HepG2 (cell line): ENCODE measurements at regions not wholly inside any gene's neighbourhood (a gene's known extent, or its start where the extent isn't known, plus 50 kb on each side); places are given as distances from the start of the nearest gene placed in this dataset.

Source experiments
- ATAC-seq: fragments of 200-7000 bp; cut with Tn5 transposase; 3 replicates; pipeline ENCODE4 v1.9.1; 2020; ENCODE audit warnings: mild to moderate bottlenecking, moderate library complexity
- BruUV-seq: library from RNA; stranded (reverse); fragments of 400-500 nt; replicated peaks from 2 replicates; lab custom pipeline; 2021; lab: Mats Ljungman, UMichigan
- CTCF ChIA-PET: fragments of 300-600 bp; formaldehyde crosslinking; extraction: SDS; loops from one replicate; lab custom pipeline; 2021; ENCODE audit warnings: low total read pairs, inconsistent platforms, low intra/inter-chr PET ratio; lab: Yijun Ruan, JAX
- POLR2A ChIA-PET: fragments of 350-600 bp; sonication (Branson Sonifier 250); formaldehyde crosslinking; loops from one replicate; lab custom pipeline; 2020; ENCODE audit warnings: antibody characterized with exemption, inconsistent platforms; lab: Yijun Ruan, JAX
- DNase-seq: peaks from one replicate; pipeline ENCODE4 v3.0.0-alpha.2; 2015; ENCODE audit warnings: low spot score
- FAIRE-seq: peaks from 3 replicates; lab custom pipeline; 2011; peaks lifted over from hg19 to GRCh38; lab: Jason Lieb, UNC
- H2AFZ ChIP-seq: one replicate; pipeline ENCODE4 v1.6.1; 2011; ENCODE audit warnings: low read length, inconsistent platforms
- H3K27ac ChIP-seq: fragments of 300-600 bp; 3 replicates; pipeline ENCODE4 v1.8.0; 2011; ENCODE audit warnings: mixed run types, mild to moderate bottlenecking, mixed read lengths, low read length, inconsistent platforms; ENCODE audit not compliant: insufficient read depth; ENCODE audit errors: extremely low read length
- H3K27me3 ChIP-seq, 2 experiments: fragments of 200-600 bp in 1 of 2; 2 replicates in 1 of 2; 3 replicates in 1 of 2; pipeline versions ENCODE4 v1.6.0 to v1.8.0; 2011; ENCODE audit warnings: low read length in 2 of 2, mild to moderate bottlenecking in 2 of 2, moderate library complexity in 2 of 2, inconsistent platforms in 1 of 2; ENCODE audit not compliant: insufficient read depth in 2 of 2, control insufficient read depth in 1 of 2
- H3K36me3 ChIP-seq, 2 experiments: fragments of 200-600 bp in 1 of 2; replicated peaks in 1 of 2; 2 replicates in 1 of 2; 3 replicates in 1 of 2; pipeline versions ENCODE4 v1.5.1 to v1.8.0; 2011; ENCODE audit warnings: low read length in 2 of 2, inconsistent platforms in 1 of 2; ENCODE audit not compliant: insufficient read depth in 2 of 2, control insufficient read depth in 1 of 2
- H3K4me1 ChIP-seq: 2 replicates; pipeline ENCODE4 v1.5.1; 2012; ENCODE audit warnings: low read length, inconsistent platforms; ENCODE audit not compliant: insufficient read depth
- H3K4me2 ChIP-seq: 2 replicates; pipeline ENCODE4 v1.6.0; 2011; ENCODE audit warnings: low read depth, low read length, inconsistent platforms
- H3K4me3 ChIP-seq, 3 experiments: fragments of 200-600 bp in 1 of 3; sonication (generic), shearing (Covaris generic) in 1 of 3; replicated peaks in 1 of 3; 2 replicates each; pipeline ENCODE4 v1.5.1; 2011 to 2016; ENCODE audit warnings: low read length in 3 of 3, inconsistent platforms in 2 of 3, low read depth in 2 of 3, mild to moderate bottlenecking in 2 of 3, control low read depth in 1 of 3, mixed read lengths in 1 of 3; ENCODE audit not compliant: insufficient read depth in 1 of 3
- H3K79me2 ChIP-seq: one replicate; pipeline ENCODE4 v1.6.1; 2011; ENCODE audit warnings: low read length, inconsistent platforms; ENCODE audit not compliant: insufficient read depth
- H3K9ac ChIP-seq: 2 replicates; pipeline ENCODE4 v1.6.0; 2011; ENCODE audit warnings: mild to moderate bottlenecking, low read depth, low read length, inconsistent platforms; ENCODE audit not compliant: insufficient read depth
- H3K9me3 ChIP-seq: 2 replicates; pipeline ENCODE4 v1.5.1; 2012; ENCODE audit warnings: mild to moderate bottlenecking, low read length
- H4K20me1 ChIP-seq: 2 replicates; pipeline ENCODE4 v1.6.0; 2011; ENCODE audit warnings: inconsistent platforms, mild to moderate bottlenecking, low read length, moderate library complexity; ENCODE audit not compliant: insufficient read depth
- CEBPB ChIP-seq: IDR thresholded peaks from 2 replicates; pipeline ENCODE4 v1.6.1; 2011; ENCODE audit warnings: low read depth, low read length, improper control_type of control experiment, borderline replicate concordance
- DNMT3B ChIP-seq: conservative IDR thresholded peaks from 2 replicates; pipeline ENCODE4 v1.6.1; 2016; ENCODE audit warnings: missing biosample characterization, control low read depth
- HDAC1 ChIP-seq: sonication (generic); formaldehyde crosslinking; IDR thresholded peaks from 2 replicates; pipeline ENCODE4 v1.5.1; 2020; ENCODE audit warnings: mild to moderate bottlenecking, missing genetic modification reagents
- NPAS2 ChIP-seq: sonication (generic); formaldehyde crosslinking; IDR thresholded peaks from 2 replicates; pipeline ENCODE4 v1.8.0; 2022; ENCODE audit warnings: mild to moderate bottlenecking, missing genetic modification reagents, borderline replicate concordance
- SETDB1 ChIP-seq: sonication (generic); formaldehyde crosslinking; IDR thresholded peaks from 2 replicates; pipeline ENCODE4 v1.5.1; 2020; ENCODE audit warnings: missing genetic modification reagents, mild to moderate bottlenecking, borderline replicate concordance
- ZNF468 ChIP-seq: sonication (generic); formaldehyde crosslinking; IDR thresholded peaks from 2 replicates; pipeline ENCODE4 v1.8.0; 2022; ENCODE audit warnings: mild to moderate bottlenecking, moderate library complexity, missing genetic modification reagents
- ZNF543 ChIP-seq: sonication (generic); formaldehyde crosslinking; IDR thresholded peaks from 2 replicates; pipeline ENCODE4 v1.4.0; 2020; ENCODE audit warnings: mild to moderate bottlenecking, missing genetic modification reagents
- WGBS: methylation state at CpG from one replicate; pipeline ENCODE4 v1.1.6; 2017; ENCODE audit warnings: low lambda C conversion rate; 5-methylcytosine and 5-hydroxymethylcytosine counted together
- in situ Hi-C: cut with HindIII; loops from 2 replicates; pipeline ENCODE4 v1.10.0; 2017; ENCODE audit warnings: low pct_unique_long_range_greater_than_20kb; ENCODE audit not compliant: extremely low pct_ligation_motif_present
- intact Hi-C: fragments of 100-400 bp; cut with micrococcal nuclease; formaldehyde crosslinking; loops from one replicate; pipeline ENCODE4 v1.10.0; 2022; ENCODE audit not compliant: unreplicated experiment
- TF ChIP-seq, protein P1 (sequence below): sonication (generic); formaldehyde crosslinking; IDR thresholded peaks from 2 replicates; pipeline ENCODE4 v1.4.0; 2020; ENCODE audit warnings: missing genetic modification reagents, borderline replicate concordance
- TF ChIP-seq, protein P2 (sequence below): sonication (generic); formaldehyde crosslinking; IDR thresholded peaks from 2 replicates; pipeline ENCODE4 v1.4.0; 2020; ENCODE audit warnings: missing genetic modification reagents

DNA sequence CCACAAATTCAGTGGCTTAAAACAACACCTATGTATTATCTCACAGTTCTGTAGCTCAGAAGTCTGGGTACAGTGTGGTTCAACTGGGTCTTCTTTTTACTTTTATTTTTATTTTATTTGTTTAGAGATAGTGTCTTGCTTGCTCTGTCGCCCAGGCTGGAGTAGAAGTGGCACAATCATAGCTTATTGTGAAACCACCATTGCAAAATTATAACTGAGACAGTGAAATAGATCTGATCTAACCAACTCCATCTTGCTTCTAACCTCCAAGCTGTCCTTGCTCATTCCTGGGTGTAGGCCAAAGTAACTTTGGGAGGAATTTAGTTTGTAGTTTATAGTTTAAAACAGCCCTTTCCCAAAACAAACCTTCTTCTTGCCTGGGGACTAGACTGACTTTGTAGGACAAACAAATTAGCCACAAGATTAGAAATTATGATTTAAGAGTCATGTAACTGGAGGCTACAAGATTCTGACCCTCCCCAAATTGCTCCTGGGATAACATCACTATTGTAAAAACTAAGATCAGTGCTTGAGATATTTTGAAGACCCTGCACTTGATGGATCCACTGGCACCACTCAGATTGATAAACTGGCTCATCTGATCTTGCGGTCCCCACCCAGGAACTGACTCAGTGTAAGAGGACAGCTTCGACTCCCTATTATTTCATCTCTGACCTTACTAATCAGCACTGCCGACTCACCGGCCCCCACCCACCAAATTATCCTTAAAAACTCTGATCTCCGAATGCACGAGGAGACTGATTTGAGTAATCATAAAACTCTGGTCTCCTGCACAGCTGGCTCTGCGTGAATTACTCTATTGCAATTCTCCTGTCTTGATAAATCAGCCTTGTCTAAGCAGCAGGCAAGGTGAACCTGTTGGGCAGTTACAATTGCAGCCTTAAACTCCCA is 193.4 kb upstream of the CDYL start:
- intact Hi-C loops (no loop called here), in situ Hi-C loops (no loop called here)
- Histone ChIP-seq H3K4me3 (no peak overlapping the region), H3K36me3 (no peaks in the 10 kb centered on the region), H3K9me3 (no peaks in the 10 kb centered on the region), H3K9ac (no peak overlapping the region), H2AFZ (no peak overlapping the region), H3K4me1 (no peaks in the 10 kb centered on the region), H3K79me2 (no peaks in the 10 kb centered on the region), H3K27me3 (peaks cover 2 to 55% of the 10 kb centered on the region in 2 experiments; a peak in 4 of 5 replicates), H3K27ac (no peak overlapping the region), H4K20me1 (no peaks in the 10 kb centered on the region), H3K4me2 (no peak overlapping the region)
- no peak for DNase-seq
- ChIA-PET CTCF (no interaction called here), POLR2A (no interaction called here)
- BruUV-seq: no TSS peak
- ATAC-seq: no peak
- TF ChIP-seq NPAS2 (CRISPR knock-in tag) (no peak), ZNF543 (CRISPR knock-in tag) (no peak), DNMT3B (no peak), CEBPB (peak; percentile 48; the same call in 1 of the 2 replicates)
- WGBS: 16% methylated on average over 8 of the region's 8 CpGs
- FAIRE-seq: no peak

DNA sequence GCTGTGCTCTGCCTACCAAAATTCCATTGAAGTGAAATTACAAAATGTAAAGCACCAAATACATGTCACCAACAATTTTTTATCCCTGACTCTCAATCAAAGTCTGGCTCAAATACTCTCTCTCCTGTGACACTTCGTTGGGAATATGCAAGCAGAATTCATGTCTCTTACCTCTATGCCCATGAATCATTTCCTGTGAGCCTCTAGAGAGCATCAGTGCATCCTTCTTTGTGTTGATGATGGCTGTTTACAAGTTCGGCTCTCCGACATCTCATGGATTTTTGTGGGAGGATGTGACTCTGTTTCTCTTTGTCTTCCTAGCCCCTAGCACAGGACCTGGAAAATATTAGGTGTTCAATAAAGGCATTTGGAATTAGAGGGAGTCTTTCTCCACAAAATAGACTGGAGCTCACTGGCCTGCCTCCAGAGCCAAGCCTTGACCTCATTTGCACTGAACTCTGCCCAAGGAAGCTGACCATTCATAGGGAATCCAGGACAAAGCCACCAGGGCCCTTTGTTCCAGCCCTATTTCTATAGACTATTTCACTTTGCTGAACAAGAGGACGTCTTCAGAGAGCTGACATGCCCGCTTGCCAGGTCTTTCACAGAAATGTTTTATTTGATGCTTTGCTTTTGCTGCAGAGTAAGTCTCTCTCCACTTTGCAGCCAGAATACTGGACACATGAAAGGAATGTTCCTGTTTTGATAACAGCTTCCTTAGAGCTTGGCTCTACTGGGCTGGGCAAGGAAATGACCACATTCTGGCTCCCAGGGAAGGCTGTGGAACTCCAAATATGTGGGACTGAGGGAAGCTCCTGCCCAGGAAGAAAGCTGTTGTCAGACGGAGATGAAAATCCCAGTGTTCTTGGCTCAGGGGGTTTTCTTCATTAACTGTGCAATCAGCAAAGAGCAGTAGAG is 194.5 kb upstream of the CDYL start:
- ATAC-seq: no peak
- CTCF ChIA-PET: no interaction called here
- no peak overlapping the region for H2AFZ ChIP-seq
- intact Hi-C loops: no loop called here
- no peaks in the 10 kb centered on the region for H3K36me3 ChIP-seq
- H3K9me3 ChIP-seq: no peaks in the 10 kb centered on the region
- H3K4me1 ChIP-seq: no peaks in the 10 kb centered on the region
- no peak overlapping the region for H3K27ac ChIP-seq
- no peak overlapping the region for H3K4me2 ChIP-seq
- no peak for DNase-seq
- POLR2A ChIA-PET: no interaction called here
- no peaks in the 10 kb centered on the region for H3K79me2 ChIP-seq
- no peak for FAIRE-seq
- no peak overlapping the region for H3K9ac ChIP-seq
- H3K4me3 ChIP-seq: no peak overlapping the region
- no TSS peak for BruUV-seq
- in situ Hi-C loops: no loop called here
- WGBS: 6% methylated on average over 6 of the region's 6 CpGs
- peaks cover 2 to 46% of the 10 kb centered on the region in 2 experiments; a peak in 3 of 5 replicates for H3K27me3 ChIP-seq
- H4K20me1 ChIP-seq: no peaks in the 10 kb centered on the region
- TF ChIP-seq CEBPB: no peak
- TF ChIP-seq SETDB1 (CRISPR knock-in tag): no peak
- TF ChIP-seq, protein P1, sequence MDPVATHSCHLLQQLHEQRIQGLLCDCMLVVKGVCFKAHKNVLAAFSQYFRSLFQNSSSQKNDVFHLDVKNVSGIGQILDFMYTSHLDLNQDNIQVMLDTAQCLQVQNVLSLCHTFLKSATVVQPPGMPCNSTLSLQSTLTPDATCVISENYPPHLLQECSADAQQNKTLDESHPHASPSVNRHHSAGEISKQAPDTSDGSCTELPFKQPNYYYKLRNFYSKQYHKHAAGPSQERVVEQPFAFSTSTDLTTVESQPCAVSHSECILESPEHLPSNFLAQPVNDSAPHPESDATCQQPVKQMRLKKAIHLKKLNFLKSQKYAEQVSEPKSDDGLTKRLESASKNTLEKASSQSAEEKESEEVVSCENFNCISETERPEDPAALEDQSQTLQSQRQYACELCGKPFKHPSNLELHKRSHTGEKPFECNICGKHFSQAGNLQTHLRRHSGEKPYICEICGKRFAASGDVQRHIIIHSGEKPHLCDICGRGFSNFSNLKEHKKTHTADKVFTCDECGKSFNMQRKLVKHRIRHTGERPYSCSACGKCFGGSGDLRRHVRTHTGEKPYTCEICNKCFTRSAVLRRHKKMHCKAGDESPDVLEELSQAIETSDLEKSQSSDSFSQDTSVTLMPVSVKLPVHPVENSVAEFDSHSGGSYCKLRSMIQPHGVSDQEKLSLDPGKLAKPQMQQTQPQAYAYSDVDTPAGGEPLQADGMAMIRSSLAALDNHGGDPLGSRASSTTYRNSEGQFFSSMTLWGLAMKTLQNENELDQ (CRISPR knock-in tag): no peak
- TF ChIP-seq, protein P2, sequence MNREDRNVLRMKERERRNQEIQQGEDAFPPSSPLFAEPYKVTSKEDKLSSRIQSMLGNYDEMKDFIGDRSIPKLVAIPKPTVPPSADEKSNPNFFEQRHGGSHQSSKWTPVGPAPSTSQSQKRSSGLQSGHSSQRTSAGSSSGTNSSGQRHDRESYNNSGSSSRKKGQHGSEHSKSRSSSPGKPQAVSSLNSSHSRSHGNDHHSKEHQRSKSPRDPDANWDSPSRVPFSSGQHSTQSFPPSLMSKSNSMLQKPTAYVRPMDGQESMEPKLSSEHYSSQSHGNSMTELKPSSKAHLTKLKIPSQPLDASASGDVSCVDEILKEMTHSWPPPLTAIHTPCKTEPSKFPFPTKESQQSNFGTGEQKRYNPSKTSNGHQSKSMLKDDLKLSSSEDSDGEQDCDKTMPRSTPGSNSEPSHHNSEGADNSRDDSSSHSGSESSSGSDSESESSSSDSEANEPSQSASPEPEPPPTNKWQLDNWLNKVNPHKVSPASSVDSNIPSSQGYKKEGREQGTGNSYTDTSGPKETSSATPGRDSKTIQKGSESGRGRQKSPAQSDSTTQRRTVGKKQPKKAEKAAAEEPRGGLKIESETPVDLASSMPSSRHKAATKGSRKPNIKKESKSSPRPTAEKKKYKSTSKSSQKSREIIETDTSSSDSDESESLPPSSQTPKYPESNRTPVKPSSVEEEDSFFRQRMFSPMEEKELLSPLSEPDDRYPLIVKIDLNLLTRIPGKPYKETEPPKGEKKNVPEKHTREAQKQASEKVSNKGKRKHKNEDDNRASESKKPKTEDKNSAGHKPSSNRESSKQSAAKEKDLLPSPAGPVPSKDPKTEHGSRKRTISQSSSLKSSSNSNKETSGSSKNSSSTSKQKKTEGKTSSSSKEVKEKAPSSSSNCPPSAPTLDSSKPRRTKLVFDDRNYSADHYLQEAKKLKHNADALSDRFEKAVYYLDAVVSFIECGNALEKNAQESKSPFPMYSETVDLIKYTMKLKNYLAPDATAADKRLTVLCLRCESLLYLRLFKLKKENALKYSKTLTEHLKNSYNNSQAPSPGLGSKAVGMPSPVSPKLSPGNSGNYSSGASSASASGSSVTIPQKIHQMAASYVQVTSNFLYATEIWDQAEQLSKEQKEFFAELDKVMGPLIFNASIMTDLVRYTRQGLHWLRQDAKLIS (CRISPR knock-in tag): no peak
- no peak for TF ChIP-seq HDAC1 (CRISPR knock-in tag)
- TF ChIP-seq ZNF468 (CRISPR knock-in tag): no peak
